H9 (cell line): ENCODE measurements at regions not wholly inside any gene's neighbourhood (a gene's known extent, or its start where the extent isn't known, plus 50 kb on each side); places are given as distances from the start of the nearest gene placed in this dataset.

Experiments used
- DNase-seq: peaks from one replicate; pipeline ENCODE4 v3.0.0-alpha.2; 2017
- H2AFZ ChIP-seq: one replicate; pipeline ENCODE4 v1.6.1; 2013; ENCODE audit warnings: mild to moderate bottlenecking, low read length, control low read depth, moderate library complexity
- H2AK5ac ChIP-seq: 2 replicates; pipeline ENCODE4 v1.6.1; 2013; ENCODE audit warnings: low read length, control low read depth, mixed read lengths; ENCODE audit not compliant: insufficient read length
- H2BK120ac ChIP-seq: one replicate; pipeline ENCODE4 v1.6.1; 2013; ENCODE audit warnings: low read depth, mild to moderate bottlenecking, low read length, control low read depth, inconsistent platforms; ENCODE audit not compliant: poor library complexity, severe bottlenecking
- H2BK12ac ChIP-seq: 2 replicates; pipeline ENCODE4 v1.6.1; 2013; ENCODE audit warnings: low read length, control low read depth, mixed read lengths, low read depth; ENCODE audit not compliant: insufficient read length
- H2BK15ac ChIP-seq: 2 replicates; pipeline ENCODE4 v1.6.1; 2013; ENCODE audit warnings: low read depth, low read length, control low read depth
- H2BK20ac ChIP-seq: one replicate; pipeline ENCODE4 v1.6.1; 2013; ENCODE audit warnings: low read depth, mild to moderate bottlenecking, low read length, control low read depth, inconsistent platforms; ENCODE audit not compliant: poor library complexity, severe bottlenecking
- H2BK5ac ChIP-seq: 2 replicates; pipeline ENCODE4 v1.6.1; 2013; ENCODE audit warnings: low read length, control low read depth, mixed read lengths; ENCODE audit not compliant: insufficient read length
- H3K14ac ChIP-seq: 2 replicates; pipeline ENCODE4 v1.6.1; 2013; ENCODE audit warnings: low read length, control low read depth; ENCODE audit not compliant: insufficient read depth
- H3K18ac ChIP-seq: 2 replicates; pipeline ENCODE4 v1.6.1; 2013; ENCODE audit warnings: low read depth, mild to moderate bottlenecking, mixed read lengths, low read length, control low read depth; ENCODE audit not compliant: insufficient read length
- H3K23ac ChIP-seq: 2 replicates; pipeline ENCODE4 v1.6.1; 2013; ENCODE audit warnings: low read length, control low read depth, mixed read lengths, low read depth; ENCODE audit not compliant: insufficient read length
- H3K23me2 ChIP-seq: 2 replicates; pipeline ENCODE4 v1.6.1; 2013; ENCODE audit warnings: low read depth, mild to moderate bottlenecking, mixed read lengths, low read length, control low read depth; ENCODE audit not compliant: insufficient read length, poor library complexity, severe bottlenecking
- H3K27ac ChIP-seq: 2 replicates; pipeline ENCODE4 v1.5.1; 2013; ENCODE audit warnings: low read length, control low read depth, mixed read lengths, low read depth; ENCODE audit not compliant: insufficient read length
- H3K27me3 ChIP-seq: 2 replicates; pipeline ENCODE4 v1.6.1; 2013; ENCODE audit warnings: low read length, control low read depth, inconsistent platforms; ENCODE audit not compliant: insufficient read depth
- H3K4ac ChIP-seq: 2 replicates; pipeline ENCODE4 v1.6.1; 2013; ENCODE audit warnings: low read depth, mild to moderate bottlenecking, control low read depth, inconsistent platforms, low read length, moderate library complexity
- H3K4me1 ChIP-seq: 2 replicates; pipeline ENCODE4 v1.6.1; 2013; ENCODE audit warnings: low read length, control low read depth, inconsistent platforms; ENCODE audit not compliant: insufficient read depth
- H3K4me2 ChIP-seq: 2 replicates; pipeline ENCODE4 v1.6.1; 2013; ENCODE audit warnings: low read length, control low read depth, mixed read lengths; ENCODE audit not compliant: insufficient read length, insufficient read depth
- H3K56ac ChIP-seq: 2 replicates; pipeline ENCODE4 v1.6.1; 2013; ENCODE audit warnings: low read depth, mild to moderate bottlenecking, mixed read lengths, low read length, control low read depth; ENCODE audit not compliant: insufficient read length
- H3K79me1 ChIP-seq: 2 replicates; pipeline ENCODE4 v1.6.1; 2013; ENCODE audit warnings: low read depth, mild to moderate bottlenecking, moderate library complexity, low read length, control low read depth, inconsistent platforms; ENCODE audit not compliant: insufficient read depth, poor library complexity, severe bottlenecking
- H3K79me2 ChIP-seq: 2 replicates; pipeline ENCODE4 v1.6.1; 2013; ENCODE audit warnings: low read length, control low read depth, inconsistent platforms; ENCODE audit not compliant: insufficient read depth
- H3K9ac ChIP-seq: 2 replicates; pipeline ENCODE4 v1.6.1; 2013; ENCODE audit warnings: low read length, control low read depth, mixed read lengths; ENCODE audit not compliant: insufficient read length; ENCODE audit errors: extremely low read depth
- H3K9me3 ChIP-seq: one replicate; pipeline ENCODE4 v1.6.1; 2013; ENCODE audit warnings: low read depth, low read length, inconsistent platforms; ENCODE audit not compliant: control insufficient read depth
- H3T11ph ChIP-seq: one replicate; pipeline ENCODE4 v1.6.1; 2013; ENCODE audit warnings: mild to moderate bottlenecking, low read length, control low read depth, inconsistent platforms
- H4K20me1 ChIP-seq: one replicate; pipeline ENCODE4 v1.6.1; 2013; ENCODE audit not compliant: control insufficient read depth, insufficient read length, insufficient read depth
- H4K5ac ChIP-seq: 2 replicates; pipeline ENCODE4 v1.6.1; 2013; ENCODE audit warnings: low read depth, mild to moderate bottlenecking, mixed read lengths, low read length, control low read depth; ENCODE audit not compliant: insufficient read length
- H4K8ac ChIP-seq: replicated peaks from 2 replicates; pipeline ENCODE4 v1.6.1; 2013; ENCODE audit warnings: low read length, control low read depth, mixed read lengths, low read depth; ENCODE audit not compliant: insufficient read length
- H4K91ac ChIP-seq: 2 replicates; pipeline ENCODE4 v1.6.1; 2013; ENCODE audit warnings: low read depth, mild to moderate bottlenecking, moderate library complexity, mixed read lengths, low read length, control low read depth; ENCODE audit not compliant: insufficient read length
- H3K27ac Mint-ChIP-seq, 3 experiments: 2 replicates in 2 of 3; 3 replicates in 1 of 3; pipeline ENCODE4 v1.8.0; 2020 to 2021; ENCODE audit warnings: mixed read lengths in 3 of 3, mild to moderate bottlenecking in 1 of 3, moderate library complexity in 1 of 3
- H3K27me3 Mint-ChIP-seq: 2 replicates; pipeline ENCODE4 v1.8.0; 2021; ENCODE audit warnings: low read depth, mild to moderate bottlenecking, moderate library complexity, mixed read lengths
- H3K36me3 Mint-ChIP-seq, 3 experiments: 2 replicates in 2 of 3; 3 replicates in 1 of 3; pipeline ENCODE4 v1.8.0; 2020 to 2021; ENCODE audit warnings: low read depth in 3 of 3, mixed read lengths in 3 of 3; ENCODE audit not compliant: insufficient read depth in 1 of 3
- H3K4me1 Mint-ChIP-seq, 2 experiments: 2 replicates each; pipeline ENCODE4 v1.8.0; 2020; ENCODE audit warnings: mixed read lengths in 2 of 2
- H3K4me3 Mint-ChIP-seq, 2 experiments: 2 replicates in 1 of 2; 3 replicates in 1 of 2; pipeline ENCODE4 v1.8.0; 2020 to 2021; ENCODE audit warnings: mild to moderate bottlenecking in 2 of 2, mixed read lengths in 2 of 2, moderate library complexity in 1 of 2
- H3K9me3 Mint-ChIP-seq, 2 experiments: 2 replicates in 1 of 2; 3 replicates in 1 of 2; pipeline ENCODE4 v1.8.0; 2020; ENCODE audit warnings: mild to moderate bottlenecking in 2 of 2, mixed read lengths in 2 of 2, moderate library complexity in 1 of 2
- WGBS: extraction: QIAGEN DNeasy Blood & Tissue Kit; methylation state at CpG from one replicate; pipeline ENCODE4 v1.1.7; 2013; ENCODE audit warnings: missing lambda C conversion rate, low lambda C conversion rate, mixed read lengths; ENCODE audit not compliant: insufficient read length; ENCODE audit errors: extremely low coverage; 5-methylcytosine and 5-hydroxymethylcytosine counted together
- TF ChIP-seq, protein P1 (sequence below): fragments of 200-600 bp; sonication (generic); conservative IDR thresholded peaks from 3 replicates; pipeline ENCODE4 v1.8.0; 2021; ENCODE audit warnings: antibody characterized with exemption, mild to moderate bottlenecking

DNA sequence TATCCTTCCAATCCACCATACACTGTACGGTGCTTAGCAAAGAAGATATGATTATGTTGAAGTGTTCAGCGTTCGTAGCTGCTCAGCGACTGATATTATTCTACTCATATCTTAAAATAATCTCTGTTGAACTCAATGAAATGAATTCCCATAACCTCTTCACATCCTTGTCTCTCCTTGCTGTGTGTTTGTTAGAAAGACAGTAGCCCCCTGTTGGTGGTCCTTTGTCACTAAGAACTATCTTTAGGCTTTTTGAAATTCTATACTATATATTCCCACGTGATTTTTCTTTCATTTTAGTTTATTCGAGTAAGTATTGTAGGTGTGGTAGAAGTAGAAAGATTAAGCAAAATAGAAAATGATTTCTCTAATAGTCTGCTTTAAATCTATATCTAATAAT is 762.8 kb upstream of the WWC1 start:
- H3K23me2 ChIP-seq, result no peaks in the 10 kb centered on the region
- no peak overlapping the region for H2BK120ac ChIP-seq
- no peaks in the 10 kb centered on the region for H3K4me1 ChIP-seq
- no peak overlapping the region for H3T11ph ChIP-seq
- TF ChIP-seq, protein P1, sequence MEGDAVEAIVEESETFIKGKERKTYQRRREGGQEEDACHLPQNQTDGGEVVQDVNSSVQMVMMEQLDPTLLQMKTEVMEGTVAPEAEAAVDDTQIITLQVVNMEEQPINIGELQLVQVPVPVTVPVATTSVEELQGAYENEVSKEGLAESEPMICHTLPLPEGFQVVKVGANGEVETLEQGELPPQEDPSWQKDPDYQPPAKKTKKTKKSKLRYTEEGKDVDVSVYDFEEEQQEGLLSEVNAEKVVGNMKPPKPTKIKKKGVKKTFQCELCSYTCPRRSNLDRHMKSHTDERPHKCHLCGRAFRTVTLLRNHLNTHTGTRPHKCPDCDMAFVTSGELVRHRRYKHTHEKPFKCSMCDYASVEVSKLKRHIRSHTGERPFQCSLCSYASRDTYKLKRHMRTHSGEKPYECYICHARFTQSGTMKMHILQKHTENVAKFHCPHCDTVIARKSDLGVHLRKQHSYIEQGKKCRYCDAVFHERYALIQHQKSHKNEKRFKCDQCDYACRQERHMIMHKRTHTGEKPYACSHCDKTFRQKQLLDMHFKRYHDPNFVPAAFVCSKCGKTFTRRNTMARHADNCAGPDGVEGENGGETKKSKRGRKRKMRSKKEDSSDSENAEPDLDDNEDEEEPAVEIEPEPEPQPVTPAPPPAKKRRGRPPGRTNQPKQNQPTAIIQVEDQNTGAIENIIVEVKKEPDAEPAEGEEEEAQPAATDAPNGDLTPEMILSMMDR, result peak; percentile 65
- no peak overlapping the region for H2BK20ac ChIP-seq
- H3K27ac ChIP-seq, result no peak overlapping the region
- no CpG with 5 or more reads among the region's 6 CpGs for WGBS
- H3K9ac ChIP-seq, result no peak overlapping the region
- H2AK5ac ChIP-seq, result no peak overlapping the region
- H3K23ac ChIP-seq, result no peak overlapping the region
- H3K14ac ChIP-seq, result no peak overlapping the region
- peaks cover 11 to 12% of the 10 kb centered on the region in 2 experiments for H3K4me1 Mint-ChIP-seq
- H4K91ac ChIP-seq, result no peak overlapping the region
- no peak overlapping the region for H3K4me3 Mint-ChIP-seq
- no peaks in the 10 kb centered on the region for H3K9me3 ChIP-seq
- no peaks in the 10 kb centered on the region for H3K9me3 Mint-ChIP-seq
- no peak overlapping the region for H3K27ac Mint-ChIP-seq
- H4K8ac ChIP-seq, result no peak overlapping the region
- H3K79me1 ChIP-seq, result no peaks in the 10 kb centered on the region
- no peak for DNase-seq
- peaks cover 0 to 1% (median 0%) of the 10 kb centered on the region in 3 experiments; a peak in 1 of 7 replicates for H3K36me3 Mint-ChIP-seq
- no peak overlapping the region for H2BK12ac ChIP-seq
- H2BK5ac ChIP-seq, result no peak overlapping the region
- H4K20me1 ChIP-seq, result no peaks in the 10 kb centered on the region
- H3K18ac ChIP-seq, result no peak overlapping the region
- H3K4me2 ChIP-seq, result no peak overlapping the region
- no peaks in the 10 kb centered on the region for H3K79me2 ChIP-seq
- H3K27me3 ChIP-seq, result no peaks in the 10 kb centered on the region
- H3K27me3 Mint-ChIP-seq, result no peaks in the 10 kb centered on the region
- H3K56ac ChIP-seq, result no peak overlapping the region
- no peak overlapping the region for H3K4ac ChIP-seq
- no peak overlapping the region for H2BK15ac ChIP-seq
- no peak overlapping the region for H2AFZ ChIP-seq
- H4K5ac ChIP-seq, result no peak overlapping the region
